WTC11 (cell line): ENCODE measurements at regions not wholly inside any gene's neighbourhood (a gene's known extent, or its start where the extent isn't known, plus 50 kb on each side); places are given as distances from the start of the nearest gene placed in this dataset.

Experiments used
- CREM ChIP-seq: sonication (generic); formaldehyde crosslinking; IDR thresholded peaks from 2 replicates; pipeline ENCODE4 v1.8.1; 2022; ENCODE audit warnings: mild to moderate bottlenecking, missing genetic modification reagents, moderate library complexity
- CTCF ChIP-seq: fragments of 200-600 bp; IDR thresholded peaks from 2 replicates; pipeline ENCODE4 v1.8.0; 2022; ENCODE audit warnings: antibody characterized with exemption
- FOXK1 ChIP-seq: sonication (generic); formaldehyde crosslinking; IDR thresholded peaks from 2 replicates; pipeline ENCODE4 v1.8.0; 2022; ENCODE audit warnings: mild to moderate bottlenecking, moderate library complexity, missing genetic modification reagents
- FOXP1 ChIP-seq: sonication (generic); formaldehyde crosslinking; IDR thresholded peaks from 2 replicates; pipeline ENCODE4 v1.8.0; 2022; ENCODE audit warnings: missing genetic modification reagents, mild to moderate bottlenecking, moderate library complexity, borderline replicate concordance
- NFYB ChIP-seq: sonication (generic); formaldehyde crosslinking; conservative IDR thresholded peaks from 2 replicates; pipeline ENCODE4 v1.8.0; 2022; ENCODE audit warnings: low read depth, missing genetic modification reagents
- RELA ChIP-seq: sonication (generic); formaldehyde crosslinking; IDR thresholded peaks from 2 replicates; pipeline ENCODE4 v1.8.1; 2022; ENCODE audit warnings: missing genetic modification reagents, mild to moderate bottlenecking, borderline replicate concordance

GRCh38 chr4:146582864-146583263 is 55.8 kb upstream of the POU4F2 start:
- TF ChIP-seq NFYB (CRISPR knock-in tag) (no peak), FOXK1 (no peak), FOXP1 (no peak), RELA (no peak), CREM (CRISPR knock-in tag) (no peak), CTCF (no peak)
